Heart left ventricle (tissue), 16 donors: ENCODE measurements at regions not wholly inside any gene's neighbourhood (a gene's known extent, or its start where the extent isn't known, plus 50 kb on each side); places are given as distances from the start of the nearest gene placed in this dataset.

Experiments used
- ATAC-seq, 4 donors: fragments of 200-7000 bp; cut with Tn5 transposase; one replicate each; pipeline ENCODE4 v1.9.1; 2020 to 2022; ENCODE audit warnings: moderate library complexity in 4 of 4, mild to moderate bottlenecking in 3 of 4, moderate number of reproducible peaks in 1 of 4
- DNase-seq, 5 donors: peaks; one replicate each; pipeline ENCODE4 v3.0.0-alpha.2; 2020
- H3K27ac ChIP-seq, 12 donors: fragments of 200-600 bp; sonication (generic) in 4 of 12; one replicate each; pipeline versions ENCODE4 v1.5.0 to v1.8.0; 2016 to 2022; ENCODE audit warnings: mild to moderate bottlenecking in 2 of 12
- H3K27me3 ChIP-seq, 9 donors: fragments of 200-600 bp; sonication (generic) in 2 of 9; one replicate each; pipeline versions ENCODE4 v1.5.1 to v1.8.0; 2016 to 2022; ENCODE audit warnings: mild to moderate bottlenecking in 3 of 9
- H3K36me3 ChIP-seq, 9 donors: fragments of 200-600 bp; sonication (generic) in 2 of 9; one replicate each; pipeline versions ENCODE4 v1.5.0 to v1.8.0; 2018 to 2022; ENCODE audit warnings: mild to moderate bottlenecking in 2 of 9
- H3K4me1 ChIP-seq, 12 donors: fragments of 200-600 bp; sonication (generic) in 4 of 12; one replicate each; pipeline versions ENCODE4 v1.5.0 to v1.8.0; 2016 to 2022; ENCODE audit warnings: mild to moderate bottlenecking in 3 of 12
- H3K4me3 ChIP-seq, 12 donors: fragments of 200-600 bp; sonication (generic) in 4 of 12; one replicate each; pipeline versions ENCODE4 v1.5.0 to v1.8.0; 2017 to 2022; ENCODE audit warnings: mild to moderate bottlenecking in 9 of 12, moderate library complexity in 4 of 12
- H3K9me3 ChIP-seq, 12 donors: fragments of 200-600 bp; sonication (generic) in 4 of 12; one replicate each; pipeline versions ENCODE4 v1.5.0 to v1.8.0; 2016 to 2022; ENCODE audit warnings: mild to moderate bottlenecking in 1 of 12
- CTCF ChIP-seq, 12 donors: fragments of 200-600 bp; sonication (generic) in 4 of 12; IDR thresholded peaks; one replicate each; pipeline versions ENCODE4 v1.5.0 to v1.8.0; 2018 to 2022; ENCODE audit warnings: antibody characterized with exemption in 12 of 12, mild to moderate bottlenecking in 5 of 12
- POLR2A ChIP-seq, 2 donors: fragments of 450-650 bp; IDR thresholded peaks; one replicate each; pipeline ENCODE4 v1.6.1; 2017; ENCODE audit warnings: antibody characterized with exemption in 2 of 2, mild to moderate bottlenecking in 2 of 2, moderate library complexity in 2 of 2
- WGBS, 4 donors: extraction: QIAGEN DNeasy Blood & Tissue Kit in 2 of 4; methylation state at CpG; one replicate each; pipeline versions ENCODE4 v1.1.5 to v1.1.7; 2013 to 2018; 5-methylcytosine and 5-hydroxymethylcytosine counted together
- intact Hi-C, 10 donors: fragments of 100-400 bp; cut with DNase I; formaldehyde crosslinking; loops; one replicate each; pipeline versions ENCODE4 v1.11.1 to v1.14.2; 2022
- donor health status: ischemic (EF 13 %, LVEDD 7.1; RV severe dilation, severe dysfunction).
- donor health status: healthy with polysubstance abuse.
- donor health status: DM: no; HTN: yes; CAD: no.
- donor health status: DM: no; HTN: no; CAD: no.
- donor health status: ischemic (EF 25% LVEDD 6.9; RV normal size, moderate dysfunction).
- donor health status: ischemic (EF 25% LVEDD 5.7; RV mildly dilated, moderate dysfunction).
- donor health status: healthy.
- donor health status: DM: yes; HTN: yes; CAD: no.
- donor health status: ischemic (EF 35%, LVEDD 5.7; RV mildly dilated, moderate dysfunction).
- donor health status: nonischemic (EF 11% LVEDD 7.7; RV severe dilation, severe dysfunction).
- donor health status: DM: yes; HTN: yes; CAD: no.
- donor health status: PGD.
- donor health status: ischemic (EF 29% LVEDD 5.4; RV normal size, mild dysfunction).
- donor health status: nonischemic (EF 23%, LVEDD 6.1; RV moderate dilation, normal function).

- Histone ChIP-seq H3K4me1 (no peaks in the 10 kb centered on the region), H3K4me3 (no peak overlapping the region), H3K27ac (no peak overlapping the region), H3K36me3 (no peaks in the 10 kb centered on the region), H3K9me3 (no peaks in the 10 kb centered on the region), H3K27me3 (no peaks in the 10 kb centered on the region)
- no peak for DNase-seq
- no peak for ATAC-seq
- WGBS, 4 donors: 75 to 86% (median 77%) methylated on average over 2 of the region's 2 CpGs
- TF ChIP-seq CTCF (IDR thresholded peaks at IDR 0.05) (no peak), POLR2A (IDR thresholded peaks at IDR 0.05) (no peak)
- intact Hi-C loops: no loop called here
Observed at GRCh38 chr3:166191411-166191810, 354.2 kb upstream of the BCHE start.

- 41 to 52% (median 43%) methylated on average over 1 of the region's 1 CpG for WGBS, 4 donors
- H3K27me3 ChIP-seq: no peaks in the 10 kb centered on the region
- no peak for DNase-seq
- H3K9me3 ChIP-seq: no peaks in the 10 kb centered on the region
- H3K4me1 ChIP-seq: no peaks in the 10 kb centered on the region
- TF ChIP-seq CTCF (IDR thresholded peaks at IDR 0.05): no peak
- no peak for TF ChIP-seq POLR2A (IDR thresholded peaks at IDR 0.05)
- H3K4me3 ChIP-seq: no peak overlapping the region
- H3K27ac ChIP-seq: no peak overlapping the region
- intact Hi-C loops: no loop called here
- no peak for ATAC-seq
- H3K36me3 ChIP-seq: no peaks in the 10 kb centered on the region
Observed at GRCh38 chr3:166190360-166190759, 353.1 kb upstream of the BCHE start.

- H3K27me3 ChIP-seq: no peaks in the 10 kb centered on the region
- H3K9me3 ChIP-seq: no peaks in the 10 kb centered on the region
- H3K4me1 ChIP-seq: no peaks in the 10 kb centered on the region
- no peaks in the 10 kb centered on the region for H3K36me3 ChIP-seq
- ATAC-seq (no peak), DNase-seq (no peak)
- H3K27ac ChIP-seq: no peak overlapping the region
- 26 to 47% (median 28%) methylated on average over 1 of the region's 1 CpG for WGBS, 4 donors
- H3K4me3 ChIP-seq: no peak overlapping the region
- no peak for TF ChIP-seq POLR2A (IDR thresholded peaks at IDR 0.05)
- no peak for TF ChIP-seq CTCF (IDR thresholded peaks at IDR 0.05)
- intact Hi-C loops: no loop called here
Observed at GRCh38 chr3:166187237-166187636, 350.0 kb upstream of the BCHE start.

GRCh38 chr3:166186003-166186402, 348.8 kb upstream of the BCHE start:
- Histone ChIP-seq H3K4me3 (no peak overlapping the region), H3K36me3 (no peaks in the 10 kb centered on the region), H3K27ac (no peak overlapping the region), H3K9me3 (no peaks in the 10 kb centered on the region), H3K4me1 (no peaks in the 10 kb centered on the region), H3K27me3 (no peaks in the 10 kb centered on the region)
- DNase-seq: no peak
- TF ChIP-seq CTCF (IDR thresholded peaks at IDR 0.05) (no peak), POLR2A (IDR thresholded peaks at IDR 0.05) (no peak)
- intact Hi-C loops: no loop called here
- ATAC-seq: no peak
